ENCODE measurements at regions not wholly inside any gene's neighbourhood (a gene's known extent, or its start where the extent isn't known, plus 50 kb on each side); places are given as distances from the start of the nearest gene placed in this dataset.

- intact Hi-C loops (cut with DNase I): no loop called here
- H3K27me3 ChIP-seq (replicated peaks; ENCODE audit: insufficient read depth): no peaks in the 10 kb centered on the region
- 95% methylated on average over 2 of the region's 2 CpGs for WGBS
- no peak for TF ChIP-seq CTCF (IDR thresholded peaks at IDR 0.05)
- TF ChIP-seq POLR2AphosphoS5 (IDR thresholded peaks at IDR 0.05): no peak
- TF ChIP-seq POLR2A (IDR thresholded peaks at IDR 0.05): no peak
- H3K36me3 ChIP-seq: no peaks in the 10 kb centered on the region
- H3K27ac ChIP-seq: no peak overlapping the region
- no peak for DNase-seq (ENCODE audit: low spot score)
- no peaks in the 10 kb centered on the region for H3K4me1 ChIP-seq (replicated peaks)
- no peaks in the 10 kb centered on the region for H3K9me3 ChIP-seq
- H3K4me3 ChIP-seq: no peak overlapping the region
Measured at GRCh38 chr1:183723571-183723970, 70.5 kb upstream of the APOBEC4 start.

GRCh38 chr1:183721041-183721440 lies 67.9 kb upstream of the APOBEC4 start:
- DNase-seq (ENCODE audit: low spot score): no peak
- Histone ChIP-seq H3K4me1 (replicated peaks) (no peaks in the 10 kb centered on the region), H3K36me3 (no peaks in the 10 kb centered on the region), H3K4me3 (no peak overlapping the region), H3K27me3 (replicated peaks; ENCODE audit: insufficient read depth) (no peaks in the 10 kb centered on the region), H3K27ac (no peak overlapping the region), H3K9me3 (no peaks in the 10 kb centered on the region)
- 68% methylated on average over 1 of the region's 1 CpG for WGBS
- TF ChIP-seq POLR2A (IDR thresholded peaks at IDR 0.05) (no peak), POLR2AphosphoS5 (IDR thresholded peaks at IDR 0.05) (no peak), CTCF (IDR thresholded peaks at IDR 0.05) (no peak)
- intact Hi-C loops (cut with DNase I): no loop called here

GRCh38 chr1:183720028-183720427 lies 66.9 kb upstream of the APOBEC4 start:
- WGBS: 43% methylated on average over 3 of the region's 3 CpGs
- H3K9me3 ChIP-seq: no peaks in the 10 kb centered on the region
- TF ChIP-seq CTCF (IDR thresholded peaks at IDR 0.05) (no peak), POLR2A (IDR thresholded peaks at IDR 0.05) (no peak), POLR2AphosphoS5 (IDR thresholded peaks at IDR 0.05) (no peak)
- DNase-seq (ENCODE audit: low spot score): no peak
- no peaks in the 10 kb centered on the region for H3K27me3 ChIP-seq (replicated peaks; ENCODE audit: insufficient read depth)
- no peaks in the 10 kb centered on the region for H3K4me1 ChIP-seq (replicated peaks)
- H3K27ac ChIP-seq: no peak overlapping the region
- no peaks in the 10 kb centered on the region for H3K36me3 ChIP-seq
- no peak overlapping the region for H3K4me3 ChIP-seq
- intact Hi-C loops (cut with DNase I): no loop called here

GRCh38 chr1:183719289-183719688 lies 66.2 kb upstream of the APOBEC4 start:
- 50% methylated on average over 2 of the region's 2 CpGs for WGBS
- Histone ChIP-seq H3K27ac (no peak overlapping the region), H3K4me1 (replicated peaks) (no peaks in the 10 kb centered on the region), H3K36me3 (no peaks in the 10 kb centered on the region), H3K4me3 (no peak overlapping the region), H3K9me3 (no peaks in the 10 kb centered on the region), H3K27me3 (replicated peaks; ENCODE audit: insufficient read depth) (no peaks in the 10 kb centered on the region)
- TF ChIP-seq POLR2AphosphoS5 (IDR thresholded peaks at IDR 0.05) (no peak), POLR2A (IDR thresholded peaks at IDR 0.05) (no peak), CTCF (IDR thresholded peaks at IDR 0.05) (no peak)
- DNase-seq (ENCODE audit: low spot score): no peak
- intact Hi-C loops (cut with DNase I): no loop called here

GRCh38 chr1:183716286-183716685 lies 63.2 kb upstream of the APOBEC4 start:
- Histone ChIP-seq H3K9me3 (no peaks in the 10 kb centered on the region), H3K4me3 (no peak overlapping the region), H3K36me3 (no peaks in the 10 kb centered on the region), H3K4me1 (replicated peaks) (no peaks in the 10 kb centered on the region), H3K27me3 (replicated peaks; ENCODE audit: insufficient read depth) (no peaks in the 10 kb centered on the region), H3K27ac (no peak overlapping the region)
- 59% methylated on average over 1 of the region's 1 CpG for WGBS
- no peak for DNase-seq (ENCODE audit: low spot score)
- intact Hi-C loops (cut with DNase I): no loop called here
- TF ChIP-seq POLR2A (IDR thresholded peaks at IDR 0.05) (no peak), POLR2AphosphoS5 (IDR thresholded peaks at IDR 0.05) (no peak)
